GM12873 (cell line): ENCODE measurements at regions not wholly inside any gene's neighbourhood (a gene's known extent, or its start where the extent isn't known, plus 50 kb on each side); places are given as distances from the start of the nearest gene placed in this dataset.

Source experiments
- CTCF ChIP-seq: IDR thresholded peaks from 2 replicates; pipeline ENCODE4 v1.5.1; 2012; ENCODE audit warnings: low read depth, mild to moderate bottlenecking, moderate library complexity, low read length, control low read depth; ENCODE audit not compliant: insufficient read depth; ENCODE audit errors: missing control alignments

GRCh38 chr9:135009794-135010585 lies 77.5 kb upstream of the OLFM1 start:
- TF ChIP-seq CTCF, result no peak

GRCh38 chr9:135010586-135010860 lies 76.9 kb upstream of the OLFM1 start:
- TF ChIP-seq CTCF, result no peak

- no peak for TF ChIP-seq CTCF
Observed at GRCh38 chr9:135010921-135011320, 76.5 kb upstream of the OLFM1 start.

GRCh38 chr9:135012166-135012565 lies 75.3 kb upstream of the OLFM1 start:
- no peak for TF ChIP-seq CTCF

GRCh38 chr9:135014311-135015010 lies 73.0 kb upstream of the OLFM1 start:
- no peak for TF ChIP-seq CTCF

- no peak for TF ChIP-seq CTCF
Observed at GRCh38 chr9:135015096-135015495, 72.4 kb upstream of the OLFM1 start.

- TF ChIP-seq CTCF, result no peak
Observed at GRCh38 chr9:135015565-135015964, 71.9 kb upstream of the OLFM1 start.
